HUDEP-2 (cell line): ENCODE measurements at regions not wholly inside any gene's neighbourhood (a gene's known extent, or its start where the extent isn't known, plus 50 kb on each side); places are given as distances from the start of the nearest gene placed in this dataset.
"Not testable (repeated sequence)": the region's sequence is repeated elsewhere in the genome, so short reads cannot be mapped to it uniquely, and the experiment has no call there.

Experiments used
- DNase-seq, 76 experiments: peaks; one replicate each; lab custom pipeline; 2025; ENCODE audit not compliant: unreplicated experiment in 76 of 76; lab: John Stamatoyannopoulos, UW

DNA sequence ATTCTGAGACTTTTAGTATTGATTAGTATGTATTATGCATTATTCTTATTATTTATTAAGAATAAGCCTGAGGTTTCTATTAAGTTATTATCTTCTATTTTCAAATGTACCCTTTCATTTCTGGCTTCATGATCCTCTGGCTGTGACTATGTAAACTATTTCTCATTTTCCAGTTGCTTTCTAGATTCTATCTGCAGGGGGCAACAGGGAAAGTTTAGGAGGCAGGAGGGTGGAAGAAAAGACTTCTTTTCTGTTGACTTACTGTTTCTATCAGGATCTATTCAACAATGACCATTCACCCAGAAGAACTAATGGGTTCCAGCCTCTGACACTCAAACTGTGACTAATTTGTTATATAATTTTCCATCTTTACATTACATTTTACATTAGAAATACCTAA, 653.4 kb upstream of the FSHR start:
- no peak for DNase-seq

DNA sequence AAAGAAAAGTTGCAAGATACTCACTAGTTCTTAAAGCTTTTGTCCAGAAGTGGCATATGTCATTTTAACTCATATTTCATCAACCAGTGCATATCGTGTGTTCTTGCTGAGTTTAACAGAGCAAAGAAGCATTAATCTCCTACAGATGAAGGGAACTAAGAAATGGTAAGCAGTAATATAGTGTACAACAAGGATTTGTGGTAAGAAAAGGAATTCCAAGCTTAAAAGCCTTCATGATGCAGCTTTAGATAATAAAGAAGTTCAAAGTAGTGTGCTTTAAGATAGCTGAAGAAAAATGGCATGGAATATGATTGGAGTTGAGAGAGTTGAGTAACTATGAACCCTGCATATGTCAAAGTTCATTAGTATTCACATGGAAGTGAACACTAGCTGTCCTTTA, 649.8 kb upstream of the FSHR start:
- DNase-seq = no peak

DNA sequence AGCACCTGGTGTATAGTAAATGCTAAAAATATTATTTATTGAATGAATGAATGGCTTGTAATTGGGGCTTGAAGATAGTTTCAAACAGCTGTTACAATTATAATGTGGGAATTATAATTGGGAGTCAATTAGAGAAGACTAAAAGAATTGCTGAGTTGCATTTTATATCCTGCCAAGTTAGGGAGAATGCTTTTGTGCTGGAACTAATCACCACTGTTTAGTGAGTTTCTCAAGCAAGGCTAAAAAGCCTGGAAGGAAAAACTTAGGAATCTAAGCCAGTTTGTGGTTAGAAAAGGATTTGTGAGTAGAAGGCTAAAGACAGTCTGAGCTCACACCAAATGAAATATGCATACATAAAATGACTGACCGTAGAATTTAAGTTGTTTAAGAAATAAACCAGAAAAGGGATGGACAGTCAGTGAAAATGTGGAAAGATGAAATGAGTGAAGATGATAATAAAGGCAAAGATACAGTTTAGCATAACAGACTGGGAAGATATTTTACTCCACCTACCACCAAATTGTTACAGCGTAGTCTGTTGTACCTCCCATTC, 647.7 kb upstream of the FSHR start:
- DNase-seq = no peak

DNA sequence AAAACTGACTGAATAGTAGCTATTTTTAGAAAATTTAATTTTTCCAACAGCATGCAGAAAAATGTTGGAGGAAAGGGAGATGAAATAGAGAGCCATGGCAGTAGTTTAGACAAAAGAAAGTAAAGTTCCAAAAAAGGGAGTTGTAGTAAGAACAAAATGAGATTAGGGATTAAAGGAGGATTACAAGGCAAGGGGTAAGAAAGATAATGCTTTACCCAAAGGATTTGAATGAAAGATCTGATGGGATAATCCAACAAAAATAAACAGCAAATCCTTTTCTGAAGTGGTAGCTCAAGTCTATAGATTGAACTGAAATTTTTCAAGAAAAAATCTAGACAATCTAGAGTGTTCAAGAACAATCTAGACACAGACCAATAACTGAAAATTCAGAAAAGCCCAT, 644.3 kb upstream of the FSHR start:
- DNase-seq = no peak

DNA sequence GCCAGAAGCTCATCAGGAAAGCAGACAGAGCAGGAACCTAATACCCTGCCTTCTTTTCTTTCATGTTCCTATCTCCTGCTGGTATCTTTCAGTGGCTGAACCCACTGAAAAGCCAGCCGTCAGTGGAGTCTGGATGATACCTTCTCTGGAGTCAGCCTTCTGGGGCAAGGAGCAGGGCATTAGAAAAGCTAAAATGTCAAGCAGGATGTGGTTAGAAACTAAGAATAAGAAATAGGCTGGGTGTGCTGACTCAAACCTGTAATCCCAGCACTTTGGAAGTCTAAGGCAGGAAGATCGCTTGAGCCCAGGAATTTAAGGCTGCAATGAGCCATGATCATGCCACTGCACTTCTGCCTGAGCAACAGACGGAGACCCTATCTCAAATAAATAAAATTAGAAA, 642.0 kb upstream of the FSHR start:
- DNase-seq = no peak

DNA sequence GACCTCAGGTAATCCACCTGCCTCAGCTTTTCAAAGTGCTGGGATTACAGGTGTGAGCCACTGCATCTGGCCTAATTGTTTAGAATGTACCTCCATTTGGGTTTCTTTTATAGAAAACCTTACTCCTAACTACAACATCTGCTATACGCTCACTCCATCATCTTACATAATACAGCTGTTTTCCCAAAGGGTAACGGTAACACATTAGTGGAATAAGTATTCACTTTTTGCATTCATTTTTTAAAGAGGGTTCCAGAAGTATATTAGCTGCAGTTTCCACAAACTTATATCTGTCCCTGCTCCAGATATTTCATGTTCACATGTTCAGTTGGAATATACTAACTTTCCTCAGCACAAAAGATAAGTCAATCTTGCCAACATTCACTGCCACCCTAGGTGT, 640.1 kb upstream of the FSHR start:
- no peak for DNase-seq

DNA sequence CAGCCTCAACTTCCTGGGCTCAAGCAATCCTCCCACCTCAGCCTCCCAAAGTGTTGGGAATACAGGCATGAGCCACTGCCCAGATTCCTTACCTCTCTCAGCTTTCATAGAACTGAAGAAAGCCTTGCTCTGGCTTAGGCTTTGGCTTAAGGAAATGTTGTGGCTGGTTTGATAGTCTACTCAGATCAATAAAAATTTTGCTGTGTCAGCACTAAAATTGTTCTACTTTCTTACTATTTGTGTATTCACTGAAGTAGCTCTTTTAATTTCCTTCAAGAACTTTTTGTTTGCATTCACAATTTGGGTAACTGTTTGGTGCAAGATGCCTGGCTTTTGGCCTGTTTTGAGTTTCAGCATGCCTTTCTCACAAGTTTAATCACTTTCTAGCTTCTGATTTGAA, 634.0 kb upstream of the FSHR start:
- DNase-seq = no peak

DNA sequence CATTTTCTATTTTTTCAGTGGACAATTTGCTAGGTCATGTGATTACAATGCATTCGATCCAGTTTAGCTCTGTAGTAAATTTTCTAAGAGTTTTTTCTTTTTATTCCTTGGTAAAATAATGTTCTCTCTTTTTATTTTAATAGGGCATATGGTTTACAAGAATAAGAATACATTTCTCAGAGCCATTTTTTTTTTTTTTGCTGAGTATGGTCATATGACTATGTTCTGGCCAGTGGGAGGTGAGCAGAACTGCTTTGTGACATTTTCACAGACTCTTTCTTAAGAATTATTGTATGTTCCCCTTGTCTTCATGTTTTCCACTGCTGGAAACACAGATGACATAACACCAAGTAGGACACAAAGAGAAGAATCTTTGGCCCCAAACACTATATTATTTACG, 626.6 kb upstream of the FSHR start:
- no peak for DNase-seq

DNA sequence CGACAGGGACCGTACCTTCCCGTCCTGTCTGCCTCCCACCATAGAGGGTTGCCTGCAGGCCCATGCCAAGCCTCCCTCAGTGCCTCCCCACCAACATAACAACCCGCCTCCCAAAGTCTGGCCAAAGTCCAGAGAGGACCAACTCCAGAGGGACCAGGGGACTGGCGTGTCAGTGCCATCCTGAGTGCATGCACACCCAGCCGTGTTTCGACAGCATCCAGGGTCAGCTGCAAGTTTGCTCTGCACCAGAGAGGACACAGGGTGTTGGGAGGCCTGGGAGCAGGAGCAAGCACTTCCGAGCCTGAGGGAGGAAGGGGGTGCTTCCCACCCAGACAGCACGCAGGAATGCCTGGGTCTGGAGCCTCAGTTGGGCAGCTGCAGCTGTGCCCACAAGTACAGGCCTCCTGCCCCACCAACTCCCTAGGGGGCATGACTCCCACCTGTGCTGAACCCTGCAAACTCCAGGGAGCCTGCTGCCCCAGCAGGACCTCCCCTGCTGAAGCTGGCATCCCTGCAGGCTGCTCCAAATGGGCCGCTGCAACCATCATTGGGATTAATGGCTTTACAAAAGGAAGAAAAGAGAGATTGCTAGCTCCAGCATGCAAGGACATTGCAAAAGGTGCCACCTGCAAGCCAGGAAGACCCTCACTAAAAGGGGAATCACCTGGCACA, 618.1 kb upstream of the FSHR start:
- no peak for DNase-seq

DNA sequence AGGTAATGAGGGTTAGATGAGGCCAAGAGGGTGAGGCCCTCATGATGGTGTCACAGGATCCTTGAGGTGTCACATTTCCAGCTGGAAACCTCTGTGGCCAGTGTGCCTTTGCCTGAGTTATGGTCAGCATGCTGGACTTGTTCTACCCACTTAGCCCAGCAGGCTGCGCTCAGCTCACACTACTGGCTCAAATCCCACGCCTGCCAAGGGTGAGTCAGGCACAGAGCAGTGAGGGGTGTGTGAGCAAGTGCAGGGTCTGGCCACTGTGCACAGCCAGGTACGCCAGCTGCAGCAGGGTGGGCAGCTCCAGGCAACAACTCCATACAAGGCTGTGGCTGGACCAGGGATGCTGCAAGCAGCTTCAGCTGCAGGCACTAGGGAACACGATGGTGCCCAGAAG, 616.6 kb upstream of the FSHR start:
- DNase-seq = peak in 20 of 76 experiments; percentile 0 to 30 (median 6)

DNA sequence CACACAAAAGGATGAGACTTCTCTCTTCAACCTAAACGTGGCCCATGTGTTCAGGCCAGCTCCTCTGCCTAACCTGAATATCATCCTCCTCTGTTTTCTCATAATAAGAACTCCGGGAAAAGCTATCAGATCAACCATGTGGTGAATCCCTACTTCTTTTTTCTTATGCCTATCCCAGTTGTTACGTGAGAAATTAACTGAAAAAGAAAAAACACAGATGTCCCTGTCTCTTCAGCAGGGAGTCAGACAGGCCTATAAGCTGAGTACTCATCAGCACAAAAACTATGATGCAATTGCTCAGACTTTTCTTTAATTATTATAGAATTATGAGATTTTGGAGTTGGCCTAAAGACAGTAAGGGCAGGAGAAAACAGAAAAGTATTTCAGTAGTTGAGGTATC, 613.0 kb upstream of the FSHR start:
- no peak for DNase-seq

DNA sequence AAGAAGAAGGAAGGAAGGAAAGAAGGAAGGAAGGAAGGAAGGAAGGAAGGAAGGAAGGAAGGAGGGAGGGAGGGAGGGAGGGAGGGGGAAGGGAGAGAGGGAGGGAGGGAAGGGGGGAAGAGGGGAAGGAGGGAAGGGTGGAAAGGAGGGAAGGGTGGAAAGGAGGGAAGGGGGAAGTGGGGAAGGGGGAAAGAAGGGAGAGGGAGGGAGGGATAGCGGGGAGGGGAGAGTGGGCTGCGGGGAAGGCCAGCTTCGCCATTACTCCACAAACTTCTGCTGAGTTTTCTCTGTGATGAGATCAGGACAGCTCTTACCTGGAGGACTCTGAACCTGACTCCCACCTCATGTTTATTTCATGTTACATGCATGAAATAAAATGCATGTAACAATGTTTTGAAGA, 601.5 kb upstream of the FSHR start:
- DNase-seq = no peak

DNA sequence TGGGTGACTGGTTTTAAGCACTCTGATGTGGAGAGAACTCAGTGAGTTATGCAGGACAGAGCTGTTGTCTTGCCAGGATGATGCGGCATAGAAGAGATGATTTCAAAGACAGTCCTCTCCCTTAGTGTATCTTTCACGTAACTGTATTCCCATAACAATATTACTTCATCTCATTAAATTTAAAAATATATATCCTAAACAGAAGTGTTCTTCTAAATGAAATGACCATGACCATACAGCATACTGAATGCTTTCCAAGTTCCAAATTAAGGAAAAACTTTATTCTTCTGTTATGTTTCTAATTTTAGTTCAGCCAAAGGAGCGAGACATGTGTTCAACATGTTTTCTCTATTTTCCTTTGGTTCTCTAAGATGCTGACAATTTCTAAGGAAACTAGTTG, 600.1 kb upstream of the FSHR start:
- DNase-seq = no peak

DNA sequence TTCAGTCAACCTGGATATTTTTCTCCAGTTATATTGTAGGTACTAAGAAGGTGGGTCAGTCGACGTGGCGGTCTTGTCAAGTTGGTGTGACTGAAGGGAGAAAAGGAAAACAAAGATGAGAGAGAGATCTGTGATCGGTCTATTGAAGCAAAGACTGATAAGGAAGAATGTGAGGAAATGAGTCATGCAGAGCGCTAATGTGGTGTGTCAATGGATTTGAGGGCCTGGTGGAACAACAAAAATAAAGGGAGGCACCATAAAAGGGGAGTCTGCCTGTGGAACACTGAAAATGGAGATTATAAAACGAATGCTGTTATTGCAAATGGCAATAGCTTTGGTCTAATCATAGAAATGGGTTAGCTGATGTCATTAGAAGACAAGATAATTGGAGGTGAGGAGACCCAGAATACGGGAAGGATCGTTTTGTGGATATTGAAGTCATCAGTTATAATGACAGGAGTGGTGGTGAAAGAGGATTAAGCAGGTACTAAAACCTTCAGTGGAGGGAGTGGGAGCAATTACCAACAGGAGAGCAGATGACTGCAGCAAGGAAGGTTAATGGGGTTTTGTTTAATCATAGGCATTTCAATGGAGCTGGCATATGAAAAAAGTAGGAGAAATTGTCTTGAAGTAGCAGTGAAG, 599.1 kb upstream of the FSHR start:
- DNase-seq = no peak

DNA sequence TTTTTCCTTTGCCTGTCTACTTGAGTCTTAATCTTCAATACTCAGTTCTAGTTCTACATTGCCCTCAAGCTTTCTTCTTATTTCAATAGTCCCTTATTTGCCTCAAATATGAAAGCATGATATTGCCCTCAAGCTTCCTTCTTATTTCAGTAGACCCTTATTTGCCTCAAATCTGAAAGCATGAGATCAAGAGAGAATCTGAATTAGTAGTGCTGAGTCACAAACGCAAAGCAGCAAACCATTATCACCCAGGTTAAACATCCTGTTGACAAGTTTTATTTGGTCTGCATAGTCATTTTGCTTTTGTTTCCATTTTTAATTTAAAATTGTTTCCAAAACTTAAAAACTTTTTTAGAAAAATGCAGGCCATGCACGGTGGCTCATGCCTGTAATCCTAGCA, 583.3 kb upstream of the FSHR start:
- no peak for DNase-seq

DNA sequence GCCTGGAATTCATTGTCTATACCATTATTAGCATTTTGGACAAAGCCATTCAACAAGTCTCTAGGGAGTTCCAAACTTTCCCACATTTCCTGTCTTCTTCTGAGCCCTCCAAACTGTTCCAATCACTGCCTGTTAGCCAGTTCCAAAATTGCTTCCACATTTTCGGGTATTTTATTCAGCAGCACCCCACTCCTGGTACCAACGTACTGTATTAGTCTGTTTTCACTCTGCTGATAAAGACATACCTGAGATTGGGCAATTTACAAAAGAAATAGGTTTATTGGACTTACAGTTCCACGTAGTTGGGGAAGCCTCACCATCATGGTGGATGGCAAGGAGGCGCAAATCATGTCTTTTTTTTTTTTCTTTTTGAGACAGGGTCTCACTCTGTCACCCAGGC, 578.6 kb upstream of the FSHR start:
- DNase-seq = not testable (repeated sequence)

DNA sequence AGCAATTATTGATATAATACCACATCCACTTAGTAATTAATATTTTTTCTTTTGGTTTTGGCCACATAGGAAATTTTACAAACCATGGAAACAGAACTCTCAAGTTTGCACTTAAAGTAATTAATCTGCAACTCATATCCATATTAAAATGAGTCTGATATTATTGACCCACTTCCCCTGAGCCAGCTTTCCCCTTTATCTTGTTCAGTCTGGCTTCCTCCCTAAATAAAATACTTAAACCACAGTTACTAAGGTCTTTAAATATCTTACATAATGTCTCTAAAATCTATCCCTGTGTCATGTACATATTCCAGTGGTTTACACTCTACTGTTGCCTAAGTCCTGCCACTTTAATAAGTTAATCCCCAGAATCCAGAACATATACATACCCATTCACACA, 564.9 kb upstream of the FSHR start:
- no peak for DNase-seq

DNA sequence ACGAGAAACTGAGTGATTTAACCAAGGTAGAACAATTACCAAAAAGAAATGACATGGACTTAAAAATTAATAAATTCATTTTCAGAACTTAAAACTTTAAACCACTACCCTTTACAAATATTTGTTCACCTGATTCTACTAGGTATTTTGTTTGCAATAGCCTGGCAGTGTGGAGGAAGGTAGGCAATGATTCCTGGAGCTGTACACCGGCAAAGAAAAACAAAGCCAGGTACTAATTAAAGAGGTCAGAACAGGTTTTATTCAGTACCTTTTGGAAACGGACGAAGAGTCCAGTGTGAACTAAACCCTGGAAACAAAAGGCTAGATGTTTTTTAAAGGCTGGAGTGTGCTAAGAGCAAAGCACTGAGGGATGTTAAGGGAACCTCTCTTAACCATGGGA, 561.3 kb upstream of the FSHR start:
- no peak for DNase-seq

DNA sequence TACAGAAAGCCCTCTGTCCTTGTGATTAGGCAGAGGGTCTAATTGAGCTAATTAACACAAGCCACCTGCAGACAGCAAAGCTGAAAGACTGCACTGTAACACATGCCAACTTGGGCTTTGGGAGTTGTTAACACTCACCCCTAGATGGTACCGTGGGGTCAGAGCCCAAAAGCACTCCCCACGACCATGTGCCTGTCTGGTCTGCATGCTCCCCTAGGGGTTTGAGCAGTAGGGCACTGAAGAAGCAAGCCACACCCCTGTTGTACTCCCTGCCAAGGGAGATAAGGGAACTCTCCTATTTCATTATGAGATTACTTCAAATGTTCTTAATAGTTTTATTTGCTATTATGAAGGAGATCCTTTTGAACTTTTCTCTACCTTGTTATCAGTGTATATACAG, 560.1 kb upstream of the FSHR start:
- DNase-seq = peak in 4 of 76 experiments; percentile 1 to 12 (median 2)

DNA sequence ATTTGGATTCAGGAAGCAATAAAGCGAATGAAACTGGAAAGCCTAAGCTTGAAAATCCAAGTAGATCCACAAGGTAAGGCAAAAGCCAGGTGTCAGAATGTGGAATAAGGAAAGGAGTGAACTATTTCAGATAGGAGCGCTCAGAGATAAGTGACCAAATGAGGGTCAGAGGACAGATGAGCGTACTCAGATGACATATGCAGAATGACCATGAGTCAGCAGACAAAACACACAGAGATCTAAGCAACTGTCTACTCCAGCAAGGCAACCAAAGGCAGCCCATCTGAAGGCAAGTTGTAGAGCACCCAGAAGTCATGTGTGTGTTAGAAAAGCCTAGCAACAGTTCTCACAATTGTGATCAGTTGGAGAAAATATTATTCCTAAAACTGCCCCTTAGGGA, 548.4 kb upstream of the FSHR start:
- DNase-seq = no peak

DNA sequence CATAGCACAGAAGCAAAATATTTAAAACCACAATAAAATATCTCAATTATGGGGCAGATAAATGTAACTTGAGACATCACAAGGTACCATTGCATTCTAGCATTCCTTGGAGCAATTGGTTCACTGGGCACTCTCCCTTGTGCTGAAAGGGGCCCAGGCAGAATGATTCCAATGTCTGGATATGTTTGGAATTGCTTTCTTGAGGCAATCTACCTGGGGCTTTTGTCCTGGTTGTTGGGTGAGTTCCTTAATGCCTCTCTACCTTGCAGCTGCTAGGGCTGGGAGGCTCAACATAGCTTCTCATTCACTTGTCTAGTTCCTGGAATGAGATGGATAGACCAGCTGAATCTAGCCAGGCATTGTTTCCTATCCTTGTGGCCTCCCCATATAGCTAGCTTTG, 539.6 kb upstream of the FSHR start:
- no peak for DNase-seq

DNA sequence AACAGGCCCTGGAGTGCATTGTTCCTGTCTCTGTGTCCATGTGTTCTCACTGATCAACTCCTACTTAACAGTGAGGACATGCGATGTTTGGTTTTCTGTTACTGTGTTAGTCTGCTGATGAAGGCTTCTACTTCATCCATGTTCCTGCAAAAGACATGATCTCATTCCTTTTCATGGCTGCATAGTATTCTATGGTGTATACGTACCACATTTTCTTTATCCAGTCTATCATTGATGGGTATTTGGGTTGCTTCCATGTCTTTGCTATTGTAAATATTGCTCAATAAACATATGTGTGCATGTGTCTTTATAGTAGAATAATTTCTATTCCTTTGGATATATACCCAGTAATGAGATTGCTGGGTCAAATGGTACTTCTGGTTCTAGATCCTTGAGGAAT, 537.7 kb upstream of the FSHR start:
- not testable (repeated sequence) for DNase-seq

DNA sequence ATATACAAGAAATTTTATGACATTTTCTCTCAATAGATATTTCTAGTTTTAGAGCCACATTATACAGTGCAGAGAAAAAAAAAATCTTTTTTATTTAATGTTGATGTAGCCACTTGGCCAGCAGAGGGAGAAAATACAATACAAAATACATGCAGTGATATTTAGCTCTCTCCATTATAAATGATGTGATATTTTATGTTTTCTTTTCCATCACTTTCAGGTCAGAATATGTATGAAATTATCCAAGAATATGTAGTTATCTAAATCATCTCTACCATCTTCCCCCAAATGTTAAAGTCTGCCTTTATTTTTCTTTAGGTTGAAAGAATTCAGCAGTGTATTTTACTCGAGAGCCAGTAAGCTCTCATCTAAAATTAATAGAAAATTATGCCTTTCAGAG, 533.6 kb upstream of the FSHR start:
- DNase-seq = no peak
